ENCODE measurements at regions not wholly inside any gene's neighbourhood (a gene's known extent, or its start where the extent isn't known, plus 50 kb on each side); places are given as distances from the start of the nearest gene placed in this dataset.

GRCh38 chr14:44712024-44712815 is 205.1 kb upstream of the FSCB start:
- no peak for TF ChIP-seq POLR2A (conservative IDR thresholded peaks at IDR 0.05)
- no peak for TF ChIP-seq NR2C2 (CRISPR knock-in tag; IDR thresholded peaks at IDR 0.05)
- TF ChIP-seq NR2C2 (tag; IDR thresholded peaks at IDR 0.05): no peak

Measured in K562 (cell line).